ENCODE measurements at regions not wholly inside any gene's neighbourhood (a gene's known extent, or its start where the extent isn't known, plus 50 kb on each side); places are given as distances from the start of the nearest gene placed in this dataset.

DNA sequence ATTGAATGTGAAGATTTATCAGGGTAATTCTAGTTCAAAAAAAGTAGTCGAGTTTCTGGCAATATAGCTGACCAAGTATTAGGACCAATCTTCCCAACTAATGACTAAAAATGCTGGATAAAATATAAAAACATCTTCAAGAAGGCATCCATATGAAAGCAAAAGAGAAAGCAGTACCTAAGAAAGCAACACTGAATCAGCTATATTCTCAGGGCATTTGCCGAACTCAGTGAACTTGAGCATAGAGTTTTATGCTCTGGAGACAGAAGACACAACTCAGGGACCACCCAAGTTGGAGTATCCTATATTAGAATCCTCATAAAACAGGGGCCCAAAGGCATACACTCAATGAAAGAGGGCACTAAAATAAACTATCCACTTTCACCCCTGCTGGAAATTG, 103.7 kb upstream of the HNRNPA3 start:
- no peak overlapping the region for H3K4me2 ChIP-seq (ENCODE audit: low read length)
- ATAC-seq (no peak), DNase-seq (no peak)
- H4K20me1 ChIP-seq (ENCODE audit: low read length) = no peaks in the 10 kb centered on the region
- H3K79me2 ChIP-seq (ENCODE audit: low read length) = no peaks in the 10 kb centered on the region
- intact Hi-C loops (cut with micrococcal nuclease) = no loop called here
- no peak for TF ChIP-seq EZH2phosphoT487 (IDR thresholded peaks at IDR 0.05; ENCODE audit: borderline replicate concordance, low read length)
- no peak for TF ChIP-seq EZH2 (IDR thresholded peaks at IDR 0.05; ENCODE audit: low read length, unreplicated experiment)
- TF ChIP-seq, protein P1, sequence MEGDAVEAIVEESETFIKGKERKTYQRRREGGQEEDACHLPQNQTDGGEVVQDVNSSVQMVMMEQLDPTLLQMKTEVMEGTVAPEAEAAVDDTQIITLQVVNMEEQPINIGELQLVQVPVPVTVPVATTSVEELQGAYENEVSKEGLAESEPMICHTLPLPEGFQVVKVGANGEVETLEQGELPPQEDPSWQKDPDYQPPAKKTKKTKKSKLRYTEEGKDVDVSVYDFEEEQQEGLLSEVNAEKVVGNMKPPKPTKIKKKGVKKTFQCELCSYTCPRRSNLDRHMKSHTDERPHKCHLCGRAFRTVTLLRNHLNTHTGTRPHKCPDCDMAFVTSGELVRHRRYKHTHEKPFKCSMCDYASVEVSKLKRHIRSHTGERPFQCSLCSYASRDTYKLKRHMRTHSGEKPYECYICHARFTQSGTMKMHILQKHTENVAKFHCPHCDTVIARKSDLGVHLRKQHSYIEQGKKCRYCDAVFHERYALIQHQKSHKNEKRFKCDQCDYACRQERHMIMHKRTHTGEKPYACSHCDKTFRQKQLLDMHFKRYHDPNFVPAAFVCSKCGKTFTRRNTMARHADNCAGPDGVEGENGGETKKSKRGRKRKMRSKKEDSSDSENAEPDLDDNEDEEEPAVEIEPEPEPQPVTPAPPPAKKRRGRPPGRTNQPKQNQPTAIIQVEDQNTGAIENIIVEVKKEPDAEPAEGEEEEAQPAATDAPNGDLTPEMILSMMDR (conservative IDR thresholded peaks at IDR 0.05; ENCODE audit: low read depth, low read length) = no peak
- H2AFZ ChIP-seq (ENCODE audit: low read length) = no peak overlapping the region
- no peak overlapping the region for H3K27ac ChIP-seq (ENCODE audit: low read length)
- no peak overlapping the region for H3K9ac ChIP-seq (ENCODE audit: low read length)
- H3K27me3 ChIP-seq (ENCODE audit: low read length) = peaks cover 36% of the 10 kb centered on the region
- no peaks in the 10 kb centered on the region for H3K9me2 ChIP-seq (replicated peaks; ENCODE audit: low read length)
- ChIA-PET POLR2A (ENCODE audit: unreplicated experiment) (no interaction called here), CTCF (no interaction called here)
- H3K4me3 ChIP-seq (ENCODE audit: low read length) = no peak overlapping the region
- no TSS peak for BruUV-seq (replicated peaks)
- H3F3A ChIP-seq (ENCODE audit: low read length, unreplicated experiment) = no peaks in the 10 kb centered on the region
- H3K4me1 ChIP-seq (ENCODE audit: insufficient read depth, low read length) = no peaks in the 10 kb centered on the region
- H3K36me3 ChIP-seq (ENCODE audit: low read depth, low read length) = no peaks in the 10 kb centered on the region
- H3K9me3 ChIP-seq (ENCODE audit: low read length) = no peaks in the 10 kb centered on the region

- CTCF ChIA-PET = no interaction called here
Observed at GRCh38 chr2:177114712-177115111, 97.9 kb upstream of the HNRNPA3 start.

GRCh38 chr2:177117755-177118154, 94.8 kb upstream of the HNRNPA3 start:
- no peaks in the 10 kb centered on the region for H4K20me1 ChIP-seq (ENCODE audit: low read length)
- no peaks in the 10 kb centered on the region for H3F3A ChIP-seq (ENCODE audit: low read length, unreplicated experiment)
- no peaks in the 10 kb centered on the region for H3K36me3 ChIP-seq (ENCODE audit: low read depth, low read length)
- H3K9me2 ChIP-seq (replicated peaks; ENCODE audit: low read length) = no peaks in the 10 kb centered on the region
- intact Hi-C loops (cut with micrococcal nuclease) = loop anchor here (2.0 kb wide), 1 partner anchor 25 kb away; no protein-coding TSS in a partner anchor
- no peaks in the 10 kb centered on the region for H3K4me1 ChIP-seq (ENCODE audit: insufficient read depth, low read length)
- H3K4me2 ChIP-seq (ENCODE audit: low read length) = no peak overlapping the region
- BruUV-seq (replicated peaks) = no TSS peak
- no peaks in the 10 kb centered on the region for H3K9me3 ChIP-seq (ENCODE audit: low read length)
- TF ChIP-seq, protein P1 (conservative IDR thresholded peaks at IDR 0.05; ENCODE audit: low read depth, low read length) = no peak
- H3K79me2 ChIP-seq (ENCODE audit: low read length) = no peaks in the 10 kb centered on the region
- ChIA-PET POLR2A (ENCODE audit: unreplicated experiment) (no interaction called here), CTCF (no interaction called here)
- no peak overlapping the region for H3K9ac ChIP-seq (ENCODE audit: low read length)
- ATAC-seq (no peak), DNase-seq (no peak)
- no peak overlapping the region for H3K27ac ChIP-seq (ENCODE audit: low read length)
- no peak overlapping the region for H3K4me3 ChIP-seq (ENCODE audit: low read length)
- H3K27me3 ChIP-seq (ENCODE audit: low read length) = peaks cover 57% of the 10 kb centered on the region
- no peak overlapping the region for H2AFZ ChIP-seq (ENCODE audit: low read length)

More at GRCh38 chr2:177114712-177115111, 97.9 kb upstream of the HNRNPA3 start:
- intact Hi-C loops (cut with micrococcal nuclease) = no loop called here
- no peak overlapping the region for H3K27ac ChIP-seq (ENCODE audit: low read length)
- no TSS peak for BruUV-seq (replicated peaks)
- TF ChIP-seq, protein P1 (conservative IDR thresholded peaks at IDR 0.05; ENCODE audit: low read depth, low read length) = no peak
- TF ChIP-seq EZH2 (IDR thresholded peaks at IDR 0.05; ENCODE audit: low read length, unreplicated experiment) (no peak), EZH2phosphoT487 (IDR thresholded peaks at IDR 0.05; ENCODE audit: borderline replicate concordance, low read length) (no peak)
- H3K9me2 ChIP-seq (replicated peaks; ENCODE audit: low read length) = no peaks in the 10 kb centered on the region
- POLR2A ChIA-PET (ENCODE audit: unreplicated experiment) = no interaction called here
- DNase-seq = no peak
- no peaks in the 10 kb centered on the region for H4K20me1 ChIP-seq (ENCODE audit: low read length)
- no peak overlapping the region for H3K4me3 ChIP-seq (ENCODE audit: low read length)
- no peak for ATAC-seq
- H3K9ac ChIP-seq (ENCODE audit: low read length) = no peak overlapping the region
- H2AFZ ChIP-seq (ENCODE audit: low read length) = no peak overlapping the region
- no peaks in the 10 kb centered on the region for H3K36me3 ChIP-seq (ENCODE audit: low read depth, low read length)
- no peaks in the 10 kb centered on the region for H3F3A ChIP-seq (ENCODE audit: low read length, unreplicated experiment)
- H3K4me2 ChIP-seq (ENCODE audit: low read length) = no peak overlapping the region
- no peaks in the 10 kb centered on the region for H3K9me3 ChIP-seq (ENCODE audit: low read length)
- H3K79me2 ChIP-seq (ENCODE audit: low read length) = no peaks in the 10 kb centered on the region
- H3K4me1 ChIP-seq (ENCODE audit: insufficient read depth, low read length) = no peaks in the 10 kb centered on the region
- peaks cover 47% of the 10 kb centered on the region for H3K27me3 ChIP-seq (ENCODE audit: low read length)
